Keratinocyte (primary cell): ENCODE measurements at regions not wholly inside any gene's neighbourhood (a gene's known extent, or its start where the extent isn't known, plus 50 kb on each side); places are given as distances from the start of the nearest gene placed in this dataset.

ENCODE experiments used
- DNase-seq: peaks from one replicate; pipeline ENCODE4 v3.0.0-alpha.2; 2011; ENCODE audit warnings: low read depth, missing footprints, low spot score
- FAIRE-seq: peaks from 2 replicates; lab custom pipeline; 2011; peaks lifted over from hg19 to GRCh38; lab: Jason Lieb, UNC
- H2AFZ ChIP-seq: 2 replicates; pipeline ENCODE4 v1.6.0; 2012; ENCODE audit warnings: low read length, control low read depth, inconsistent platforms; ENCODE audit not compliant: control insufficient read depth
- H3K27ac ChIP-seq: 2 replicates; pipeline ENCODE4 v1.5.1; 2011; ENCODE audit warnings: low read length; ENCODE audit not compliant: control insufficient read depth, insufficient read depth
- H3K27me3 ChIP-seq: 3 replicates; pipeline ENCODE4 v1.6.0; 2011; ENCODE audit warnings: low read length; ENCODE audit not compliant: control insufficient read depth, insufficient read depth; ENCODE audit errors: extremely low read depth
- H3K36me3 ChIP-seq, 2 experiments: 2 replicates in 1 of 2; 3 replicates in 1 of 2; pipeline ENCODE4 v1.5.1; 2011; ENCODE audit warnings: low read length in 2 of 2, mild to moderate bottlenecking in 1 of 2; ENCODE audit not compliant: control insufficient read depth in 2 of 2, insufficient read depth in 2 of 2; ENCODE audit errors: extremely low read depth in 1 of 2
- H3K4me1 ChIP-seq: 3 replicates; pipeline ENCODE4 v1.5.1; 2011; ENCODE audit warnings: low read length; ENCODE audit not compliant: control insufficient read depth, insufficient read depth; ENCODE audit errors: extremely low read depth
- H3K4me2 ChIP-seq: 3 replicates; pipeline ENCODE4 v1.6.0; 2011; ENCODE audit warnings: low read depth, low read length; ENCODE audit not compliant: control insufficient read depth, insufficient read depth; ENCODE audit errors: extremely low read depth
- H3K4me3 ChIP-seq, 3 experiments: fragments of 200-600 bp in 1 of 3; sonication (generic) in 1 of 3; 2 replicates in 2 of 3; 3 replicates in 1 of 3; pipeline ENCODE4 v1.5.1; 2011 to 2016; ENCODE audit warnings: low read length in 3 of 3, mild to moderate bottlenecking in 3 of 3, control low read depth in 2 of 3, inconsistent platforms in 1 of 3, low read depth in 1 of 3, mixed read lengths in 1 of 3, mixed run types in 1 of 3, moderate library complexity in 1 of 3; ENCODE audit not compliant: control insufficient read depth in 2 of 3, insufficient read depth in 2 of 3; ENCODE audit errors: extremely low read depth in 1 of 3
- H3K79me2 ChIP-seq: 2 replicates; pipeline ENCODE4 v1.6.0; 2012; ENCODE audit warnings: low read length; ENCODE audit not compliant: control insufficient read depth, insufficient read depth
- H3K9ac ChIP-seq: 3 replicates; pipeline ENCODE4 v1.6.0; 2011; ENCODE audit warnings: low read length; ENCODE audit not compliant: control insufficient read depth, insufficient read depth; ENCODE audit errors: extremely low read depth
- H3K9me1 ChIP-seq: 3 replicates; pipeline ENCODE4 v1.6.0; 2011; ENCODE audit warnings: low read length; ENCODE audit not compliant: control insufficient read depth, insufficient read depth; ENCODE audit errors: extremely low read depth
- H3K9me3 ChIP-seq: 2 replicates; pipeline ENCODE4 v1.5.1; 2012; ENCODE audit warnings: low read depth, low read length; ENCODE audit not compliant: control insufficient read depth
- H4K20me1 ChIP-seq: 3 replicates; pipeline ENCODE4 v1.6.0; 2011; ENCODE audit warnings: low read length; ENCODE audit not compliant: control insufficient read depth, insufficient read depth; ENCODE audit errors: extremely low read depth
- EZH2 ChIP-seq: IDR thresholded peaks from one replicate; pipeline ENCODE4 v1.6.1; 2012; ENCODE audit warnings: inconsistent platforms, mild to moderate bottlenecking, low read length, moderate library complexity
- dilution Hi-C: fragments of 300-500 bp; cut with MboI; formaldehyde crosslinking; loops from one replicate; pipeline ENCODE4 v1.7.0; 2020; ENCODE audit warnings: low sequenced_read_pairs; ENCODE audit not compliant: extremely low pct_ligation_motif_present
- TF ChIP-seq, protein P1 (sequence below), 3 experiments: IDR thresholded peaks in 1 of 3; conservative IDR thresholded peaks in 1 of 3; optimal IDR thresholded peaks in 1 of 3; 2 replicates in 2 of 3; 3 replicates in 1 of 3; pipeline versions ENCODE3 to v1.5.1; 2011; ENCODE audit warnings: low read length in 3 of 3, mild to moderate bottlenecking in 3 of 3, moderate library complexity in 2 of 3, control low read depth in 1 of 3, inconsistent platforms in 1 of 3; ENCODE audit not compliant: insufficient read depth in 2 of 3; ENCODE audit errors: extremely low read depth in 1 of 3

- Histone ChIP-seq H3K4me2 (no peak overlapping the region), H3K27me3 (no peaks in the 10 kb centered on the region), H3K9me3 (no peaks in the 10 kb centered on the region), H3K4me1 (no peaks in the 10 kb centered on the region), H3K4me3 (no peak overlapping the region), H3K36me3 (no peaks in the 10 kb centered on the region), H2AFZ (no peak overlapping the region), H3K9me1 (no peaks in the 10 kb centered on the region), H4K20me1 (no peaks in the 10 kb centered on the region), H3K79me2 (no peaks in the 10 kb centered on the region), H3K9ac (no peak overlapping the region), H3K27ac (no peak overlapping the region)
- DNase-seq (no peak), FAIRE-seq (peak; percentile 34)
- dilution Hi-C loops: no loop called here
- no peak for TF ChIP-seq EZH2
- TF ChIP-seq, protein P1, sequence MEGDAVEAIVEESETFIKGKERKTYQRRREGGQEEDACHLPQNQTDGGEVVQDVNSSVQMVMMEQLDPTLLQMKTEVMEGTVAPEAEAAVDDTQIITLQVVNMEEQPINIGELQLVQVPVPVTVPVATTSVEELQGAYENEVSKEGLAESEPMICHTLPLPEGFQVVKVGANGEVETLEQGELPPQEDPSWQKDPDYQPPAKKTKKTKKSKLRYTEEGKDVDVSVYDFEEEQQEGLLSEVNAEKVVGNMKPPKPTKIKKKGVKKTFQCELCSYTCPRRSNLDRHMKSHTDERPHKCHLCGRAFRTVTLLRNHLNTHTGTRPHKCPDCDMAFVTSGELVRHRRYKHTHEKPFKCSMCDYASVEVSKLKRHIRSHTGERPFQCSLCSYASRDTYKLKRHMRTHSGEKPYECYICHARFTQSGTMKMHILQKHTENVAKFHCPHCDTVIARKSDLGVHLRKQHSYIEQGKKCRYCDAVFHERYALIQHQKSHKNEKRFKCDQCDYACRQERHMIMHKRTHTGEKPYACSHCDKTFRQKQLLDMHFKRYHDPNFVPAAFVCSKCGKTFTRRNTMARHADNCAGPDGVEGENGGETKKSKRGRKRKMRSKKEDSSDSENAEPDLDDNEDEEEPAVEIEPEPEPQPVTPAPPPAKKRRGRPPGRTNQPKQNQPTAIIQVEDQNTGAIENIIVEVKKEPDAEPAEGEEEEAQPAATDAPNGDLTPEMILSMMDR (optimal IDR thresholded peaks at IDR 0.05 in 1 of 3, IDR thresholded peaks at IDR 0.05 in 1 of 3, conservative IDR thresholded peaks at IDR 0.05 in 1 of 3; ENCODE audit: extremely low read depth in 1 of 3, insufficient read depth in 2 of 3, low read length in 3 of 3): no peak
These were observed 499.3 kb downstream of the IRS1 start for GRCh38 chr2:226300196-226300886.

GRCh38 chr2:226299771-226300170, 499.8 kb downstream of the IRS1 start:
- DNase-seq: no peak

More at GRCh38 chr2:226299771-226300170, 499.8 kb downstream of the IRS1 start:
- H3K9ac ChIP-seq: no peak overlapping the region
- no peaks in the 10 kb centered on the region for H3K79me2 ChIP-seq
- no peak for FAIRE-seq
- H2AFZ ChIP-seq: no peak overlapping the region
- no peaks in the 10 kb centered on the region for H4K20me1 ChIP-seq
- H3K4me2 ChIP-seq: no peak overlapping the region
- H3K9me1 ChIP-seq: no peaks in the 10 kb centered on the region
- H3K4me1 ChIP-seq: no peaks in the 10 kb centered on the region
- dilution Hi-C loops: no loop called here
- TF ChIP-seq, protein P1 (optimal IDR thresholded peaks at IDR 0.05 in 1 of 3, IDR thresholded peaks at IDR 0.05 in 1 of 3, conservative IDR thresholded peaks at IDR 0.05 in 1 of 3; ENCODE audit: extremely low read depth in 1 of 3, insufficient read depth in 2 of 3, low read length in 3 of 3): no peak
- no peak for TF ChIP-seq EZH2
- no peak overlapping the region for H3K4me3 ChIP-seq
- H3K27ac ChIP-seq: no peak overlapping the region
- H3K9me3 ChIP-seq: no peaks in the 10 kb centered on the region
- no peaks in the 10 kb centered on the region for H3K27me3 ChIP-seq
- no peaks in the 10 kb centered on the region for H3K36me3 ChIP-seq
